PC-3 (cell line): ENCODE measurements at regions not wholly inside any gene's neighbourhood (a gene's known extent, or its start where the extent isn't known, plus 50 kb on each side); places are given as distances from the start of the nearest gene placed in this dataset.

Experiments used
- CTCF ChIP-seq: fragments of 300-600 bp; sonication (generic); conservative IDR thresholded peaks from 2 replicates; pipeline ENCODE4 v1.5.1; 2017; ENCODE audit warnings: antibody characterized with exemption, low read depth, mild to moderate bottlenecking, low read length
- EZH2phosphoT487 ChIP-seq: fragments of 300-600 bp; sonication (generic); IDR thresholded peaks from 2 replicates; pipeline ENCODE4 v1.6.1; 2018; ENCODE audit warnings: mild to moderate bottlenecking, antibody characterized with exemption, low read length, borderline replicate concordance

DNA sequence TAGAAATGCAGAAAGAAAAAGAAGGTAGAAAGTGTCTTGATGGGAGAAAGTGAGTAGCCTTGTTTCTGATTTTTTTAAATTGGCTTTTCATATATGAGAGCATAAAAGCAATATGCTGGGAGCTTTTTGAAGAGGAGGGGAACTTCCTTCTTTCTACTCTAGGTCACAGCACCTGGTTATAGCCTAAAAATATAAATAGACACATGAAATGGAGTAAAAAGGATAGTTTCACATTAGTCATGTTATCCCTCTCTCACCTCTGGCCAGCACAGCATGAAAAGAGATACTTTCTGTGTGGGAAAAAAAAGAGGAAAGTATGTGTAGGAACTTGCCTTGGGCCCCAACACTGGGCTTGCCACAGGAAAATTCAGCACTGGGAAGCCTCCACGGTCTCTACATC lies 292.2 kb upstream of the ZWINT start:
- TF ChIP-seq CTCF, result no peak
- no peak for TF ChIP-seq EZH2phosphoT487
